GM12878 (cell line): ENCODE measurements at regions not wholly inside any gene's neighbourhood (a gene's known extent, or its start where the extent isn't known, plus 50 kb on each side); places are given as distances from the start of the nearest gene placed in this dataset.

Experiments used
- ATAC-seq: fragments of 200-7000 bp; cut with Tn5 transposase; 3 replicates; pipeline ENCODE4 v1.9.1; 2020; ENCODE audit warnings: mild to moderate bottlenecking, moderate library complexity
- BruUV-seq: library from RNA; stranded (reverse); fragments of 400-500 nt; replicated peaks from 2 replicates; lab custom pipeline; 2021; lab: Mats Ljungman, UMichigan
- CTCF ChIA-PET: fragments of 300-600 bp; sonication (Branson Sonifier 250); formaldehyde crosslinking; extraction: SDS; loops from one replicate; lab custom pipeline; 2021; ENCODE audit warnings: inconsistent platforms; lab: Yijun Ruan, JAX
- POLR2A ChIA-PET: fragments of 350-600 bp; formaldehyde crosslinking; extraction: SDS; loops from one replicate; lab custom pipeline; 2021; ENCODE audit warnings: inconsistent platforms; lab: Charles Lee
- RAD21 ChIA-PET: fragments of 300-600 bp; sonication (Branson Sonifier 250); formaldehyde crosslinking; loops from one replicate; lab custom pipeline; 2023; ENCODE audit warnings: antibody characterized with exemption; ENCODE audit not compliant: unreplicated experiment; lab: Charles Lee
- SMC1A ChIA-PET: fragments of 300-600 bp; sonication (Branson Sonifier 250); formaldehyde crosslinking; loops from one replicate; lab custom pipeline; 2023; ENCODE audit not compliant: unreplicated experiment, uncharacterized antibody; lab: Charles Lee
- DNase-seq: peaks from one replicate; pipeline ENCODE4 v3.0.0-alpha.2; 2011; ENCODE audit warnings: low read depth, low spot score
- FAIRE-seq: peaks from 3 replicates; lab custom pipeline; 2011; peaks lifted over from hg19 to GRCh38; lab: Jason Lieb, UNC
- H2AFZ ChIP-seq: 2 replicates; pipeline ENCODE4 v1.6.0; 2011; ENCODE audit warnings: low read depth, low read length, control low read depth; ENCODE audit not compliant: control insufficient read depth
- H3K27ac ChIP-seq: 2 replicates; pipeline ENCODE4 v1.5.1; 2011; ENCODE audit warnings: control low read depth; ENCODE audit not compliant: control insufficient read depth, insufficient read depth
- H3K27me3 ChIP-seq, 2 experiments: replicated peaks in 1 of 2; 2 replicates each; pipeline versions ENCODE4 v1.6.0 to v1.6.1; 2011; ENCODE audit warnings: low read length in 1 of 2; ENCODE audit not compliant: control insufficient read depth in 2 of 2, insufficient read depth in 2 of 2
- H3K36me3 ChIP-seq, 2 experiments: 2 replicates each; pipeline ENCODE4 v1.5.1; 2011; ENCODE audit warnings: low read length in 1 of 2; ENCODE audit not compliant: control insufficient read depth in 2 of 2, insufficient read depth in 2 of 2
- H3K4me1 ChIP-seq: 2 replicates; pipeline ENCODE4 v1.6.1; 2011; ENCODE audit warnings: mild to moderate bottlenecking, low read length, moderate library complexity, mixed read lengths; ENCODE audit not compliant: control insufficient read depth, insufficient read depth
- H3K4me2 ChIP-seq: 2 replicates; pipeline ENCODE4 v1.6.0; 2011; ENCODE audit warnings: control low read depth; ENCODE audit not compliant: control insufficient read depth, insufficient read depth
- H3K4me3 ChIP-seq: fragments of 200-600 bp; sonication (generic); 2 replicates; pipeline ENCODE4 v1.5.1; 2016
- H3K79me2 ChIP-seq: 2 replicates; pipeline ENCODE4 v1.6.0; 2011; ENCODE audit warnings: low read length; ENCODE audit not compliant: control insufficient read depth, insufficient read depth
- H3K9ac ChIP-seq: 2 replicates; pipeline ENCODE4 v1.8.0; 2011; ENCODE audit warnings: low read length, control low read depth, mixed read lengths; ENCODE audit not compliant: control insufficient read depth, insufficient read depth
- H3K9me3 ChIP-seq: replicated peaks from 3 replicates; pipeline ENCODE4 v1.5.1; 2011; ENCODE audit warnings: mild to moderate bottlenecking, low read length; ENCODE audit not compliant: control insufficient read depth, insufficient read depth
- H4K20me1 ChIP-seq: 2 replicates; pipeline ENCODE4 v1.6.0; 2011; ENCODE audit not compliant: control insufficient read depth, insufficient read depth
- KAT2A ChIP-seq: conservative IDR thresholded peaks from 2 replicates; pipeline ENCODE4 v1.6.1; 2011; ENCODE audit warnings: low read depth, low read length; ENCODE audit not compliant: control insufficient read depth
- SMAD5 ChIP-seq: IDR thresholded peaks from 2 replicates; pipeline ENCODE4 v1.6.1; 2016; ENCODE audit warnings: antibody characterized with exemption, low read depth
- WGBS: methylation state at CpG from one replicate; pipeline ENCODE4 v1.1.6; 2016; ENCODE audit warnings: low lambda C conversion rate; ENCODE audit not compliant: insufficient replicate concordance, insufficient coverage; ENCODE audit errors: missing lambda C conversion rate; 5-methylcytosine and 5-hydroxymethylcytosine counted together
- in situ Hi-C: fragments of 300-500 bp; cut with MboI; formaldehyde crosslinking; loops from 9 replicates; pipeline ENCODE4 v1.14.3; 2018; ENCODE audit warnings: mixed read lengths
- intact Hi-C: fragments of 100-400 bp; cut with micrococcal nuclease; formaldehyde crosslinking; loops from one replicate; pipeline ENCODE4 v1.14.2; 2022; ENCODE audit not compliant: unreplicated experiment
- TF ChIP-seq, protein P1 (sequence below): IDR thresholded peaks from 2 replicates; pipeline ENCODE4 v1.6.1; 2011; ENCODE audit warnings: mild to moderate bottlenecking, low read depth, low read length, moderate library complexity; ENCODE audit not compliant: insufficient replicate concordance

DNA sequence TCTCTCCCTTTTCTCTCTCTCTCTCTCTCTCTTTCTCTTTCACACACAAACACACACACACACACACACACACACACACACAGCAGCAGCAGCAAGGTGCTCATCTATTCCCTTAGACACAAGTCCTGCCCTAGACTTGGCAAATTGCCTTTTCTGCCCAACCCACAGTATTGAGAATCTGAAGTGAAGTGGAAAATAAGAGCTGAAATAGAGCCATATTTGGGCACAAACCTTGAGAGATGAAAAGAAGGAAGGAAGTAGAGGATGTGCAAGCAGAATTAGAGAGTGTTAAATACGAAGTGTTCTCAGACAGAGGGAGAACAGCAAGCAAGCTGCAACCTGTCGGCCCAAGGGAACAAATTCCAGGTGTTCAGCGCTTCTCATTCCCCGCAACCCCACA is 557.5 kb upstream of the NOX3 start:
- ATAC-seq, result no peak
- Histone ChIP-seq H3K4me3 (no peak overlapping the region), H3K27ac (no peak overlapping the region), H3K4me2 (no peak overlapping the region), H2AFZ (no peak overlapping the region), H3K36me3 (no peaks in the 10 kb centered on the region), H3K9ac (no peak overlapping the region), H3K4me1 (no peaks in the 10 kb centered on the region), H4K20me1 (no peaks in the 10 kb centered on the region), H3K9me3 (no peaks in the 10 kb centered on the region), H3K27me3 (no peaks in the 10 kb centered on the region), H3K79me2 (no peaks in the 10 kb centered on the region)
- ChIA-PET RAD21 (no interaction called here), POLR2A (no interaction called here), CTCF (no interaction called here), SMC1A (no interaction called here)
- intact Hi-C loops, result no loop called here
- TF ChIP-seq, protein P1, sequence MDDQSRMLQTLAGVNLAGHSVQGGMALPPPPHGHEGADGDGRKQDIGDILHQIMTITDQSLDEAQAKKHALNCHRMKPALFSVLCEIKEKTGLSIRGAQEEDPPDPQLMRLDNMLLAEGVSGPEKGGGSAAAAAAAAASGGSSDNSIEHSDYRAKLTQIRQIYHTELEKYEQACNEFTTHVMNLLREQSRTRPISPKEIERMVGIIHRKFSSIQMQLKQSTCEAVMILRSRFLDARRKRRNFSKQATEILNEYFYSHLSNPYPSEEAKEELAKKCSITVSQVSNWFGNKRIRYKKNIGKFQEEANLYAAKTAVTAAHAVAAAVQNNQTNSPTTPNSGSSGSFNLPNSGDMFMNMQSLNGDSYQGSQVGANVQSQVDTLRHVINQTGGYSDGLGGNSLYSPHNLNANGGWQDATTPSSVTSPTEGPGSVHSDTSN, result no peak
- no peak for FAIRE-seq
- 7% methylated on average over 4 of the region's 4 CpGs for WGBS
- in situ Hi-C loops, result no loop called here
- no TSS peak for BruUV-seq
- no peak for DNase-seq

DNA sequence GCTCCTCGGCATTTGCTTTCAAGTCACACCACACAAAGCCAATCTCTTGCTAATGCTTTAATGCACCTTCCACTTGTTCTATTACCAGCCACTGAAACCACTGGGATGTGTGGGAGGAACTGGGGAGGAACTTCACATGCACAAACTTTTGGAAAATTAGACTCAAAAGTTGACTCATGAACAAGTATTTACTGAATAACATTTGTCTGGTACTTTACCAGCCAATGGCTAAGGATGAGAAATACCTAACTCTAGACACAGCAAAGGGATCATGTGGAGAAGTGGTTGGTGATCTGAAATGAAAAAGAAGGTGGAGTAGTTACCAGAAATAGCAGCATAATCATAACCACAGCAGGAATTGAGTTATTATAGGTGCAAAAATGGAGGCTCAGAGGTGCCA is 554.0 kb upstream of the NOX3 start:
- no peak overlapping the region for H3K4me2 ChIP-seq
- H2AFZ ChIP-seq, result no peak overlapping the region
- POLR2A ChIA-PET, result no interaction called here
- no peaks in the 10 kb centered on the region for H3K4me1 ChIP-seq
- BruUV-seq, result no TSS peak
- H3K36me3 ChIP-seq, result no peaks in the 10 kb centered on the region
- RAD21 ChIA-PET, result no interaction called here
- 75% methylated on average over 1 of the region's 1 CpG for WGBS
- in situ Hi-C loops, result no loop called here
- FAIRE-seq (no peak), DNase-seq (no peak), ATAC-seq (no peak)
- intact Hi-C loops, result no loop called here
- no peaks in the 10 kb centered on the region for H3K27me3 ChIP-seq
- H4K20me1 ChIP-seq, result no peaks in the 10 kb centered on the region
- H3K9ac ChIP-seq, result no peak overlapping the region
- no peak overlapping the region for H3K27ac ChIP-seq
- H3K9me3 ChIP-seq, result no peaks in the 10 kb centered on the region
- no peak overlapping the region for H3K4me3 ChIP-seq
- SMC1A ChIA-PET, result no interaction called here
- H3K79me2 ChIP-seq, result no peaks in the 10 kb centered on the region
- CTCF ChIA-PET, result no interaction called here
- TF ChIP-seq KAT2A (no peak), SMAD5 (no peak)
